WTC11 (cell line): ENCODE measurements at regions not wholly inside any gene's neighbourhood (a gene's known extent, or its start where the extent isn't known, plus 50 kb on each side); places are given as distances from the start of the nearest gene placed in this dataset.

Source experiments
- ATAC-seq: fragments of 200-7000 bp; cut with Tn5 transposase; 2 replicates; pipeline ENCODE4 v1.10.0; 2021; ENCODE audit warnings: mild to moderate bottlenecking, moderate library complexity
- CTCF ChIA-PET: fragments of 300-600 bp; sonication (Branson Sonifier 250); formaldehyde crosslinking; loops from one replicate; lab custom pipeline; 2021; ENCODE audit warnings: antibody characterized with exemption; lab: Charles Lee
- POLR2A ChIA-PET: fragments of 350-600 bp; sonication (Branson Sonifier 250); formaldehyde crosslinking; loops from one replicate; lab custom pipeline; 2021; ENCODE audit warnings: antibody characterized with exemption; lab: Charles Lee
- DNase-seq: peaks from one replicate; pipeline ENCODE4 v3.0.0; 2021; ENCODE audit warnings: low spot score
- H3K27ac Mint-ChIP-seq: 2 replicates; pipeline ENCODE4 v1.8.0; 2021; ENCODE audit warnings: mixed read lengths
- H3K27me3 Mint-ChIP-seq: 2 replicates; pipeline ENCODE4 v1.8.0; 2021; ENCODE audit warnings: low read depth, mild to moderate bottlenecking, moderate library complexity, mixed read lengths
- H3K36me3 Mint-ChIP-seq: 2 replicates; pipeline ENCODE4 v1.8.0; 2021; ENCODE audit warnings: mixed read lengths
- H3K4me1 Mint-ChIP-seq: 2 replicates; pipeline ENCODE4 v1.8.0; 2022; ENCODE audit warnings: mixed read lengths
- H3K4me3 Mint-ChIP-seq: 2 replicates; pipeline ENCODE4 v1.8.0; 2021; ENCODE audit warnings: mild to moderate bottlenecking, moderate library complexity, mixed read lengths
- H3K9me3 Mint-ChIP-seq: 2 replicates; pipeline ENCODE4 v1.8.0; 2021; ENCODE audit warnings: mixed read lengths
- AR ChIP-seq: fragments of 250-450 bp; sonication (Bioruptor Pico); IDR thresholded peaks from 2 replicates; pipeline ENCODE4 v1.9.0; 2021; ENCODE audit warnings: mild to moderate bottlenecking
- ATF1 ChIP-seq: sonication (generic); formaldehyde crosslinking; IDR thresholded peaks from 2 replicates; pipeline ENCODE4 v1.8.1; 2023; ENCODE audit warnings: mild to moderate bottlenecking, moderate library complexity, missing genetic modification reagents
- ATF3 ChIP-seq: sonication (generic); formaldehyde crosslinking; conservative IDR thresholded peaks from 2 replicates; pipeline ENCODE4 v1.8.1; 2022; ENCODE audit warnings: mild to moderate bottlenecking, missing genetic modification reagents
- CBFB ChIP-seq: sonication (generic); formaldehyde crosslinking; IDR thresholded peaks from 2 replicates; pipeline ENCODE4 v1.8.1; 2022; ENCODE audit warnings: mild to moderate bottlenecking, low read depth, missing genetic modification reagents
- E2F4 ChIP-seq: sonication (generic); formaldehyde crosslinking; IDR thresholded peaks from 2 replicates; pipeline ENCODE4 v1.8.1; 2022; ENCODE audit warnings: low read depth, mild to moderate bottlenecking, moderate library complexity, missing genetic modification reagents, borderline replicate concordance
- EMX1 ChIP-seq: fragments of 250-450 bp; sonication (Bioruptor Pico); IDR thresholded peaks from 2 replicates; pipeline ENCODE4 v1.8.0; 2021; ENCODE audit warnings: mild to moderate bottlenecking
- GRHL2 ChIP-seq: fragments of 250-450 bp; sonication (Bioruptor Pico); IDR thresholded peaks from 2 replicates; pipeline ENCODE4 v1.8.0; 2022; ENCODE audit warnings: mild to moderate bottlenecking, moderate library complexity; ENCODE audit not compliant: insufficient replicate concordance, severe bottlenecking
- JUN ChIP-seq: sonication (generic); formaldehyde crosslinking; IDR thresholded peaks from 2 replicates; pipeline ENCODE4 v1.8.0; 2023; ENCODE audit warnings: mild to moderate bottlenecking, missing genetic modification reagents
- KAT7 ChIP-seq: sonication (generic); formaldehyde crosslinking; IDR thresholded peaks from 2 replicates; pipeline ENCODE4 v1.8.1; 2023; ENCODE audit warnings: missing genetic modification reagents, mild to moderate bottlenecking, borderline replicate concordance
- MXD4 ChIP-seq: fragments of 250-450 bp; sonication (Bioruptor Pico); IDR thresholded peaks from 2 replicates; pipeline ENCODE4 v1.8.0; 2021; ENCODE audit warnings: mild to moderate bottlenecking, moderate library complexity, borderline replicate concordance
- NFE2L1 ChIP-seq: sonication (generic); formaldehyde crosslinking; IDR thresholded peaks from 2 replicates; pipeline ENCODE4 v1.8.1; 2023; ENCODE audit warnings: missing genetic modification reagents
- SP1 ChIP-seq: sonication (generic); formaldehyde crosslinking; conservative IDR thresholded peaks from 2 replicates; pipeline ENCODE4 v1.8.1; 2022; ENCODE audit warnings: missing genetic modification reagents
- ZBTB21 ChIP-seq: sonication (generic); formaldehyde crosslinking; IDR thresholded peaks from 2 replicates; pipeline ENCODE4 v1.8.1; 2023; ENCODE audit warnings: mild to moderate bottlenecking, missing genetic modification reagents, borderline replicate concordance
- ZBTB43 ChIP-seq: sonication (generic); formaldehyde crosslinking; IDR thresholded peaks from 2 replicates; pipeline ENCODE4 v1.8.1; 2023; ENCODE audit warnings: mild to moderate bottlenecking, missing genetic modification reagents
- ZNF138 ChIP-seq: sonication (generic); formaldehyde crosslinking; conservative IDR thresholded peaks from 2 replicates; pipeline ENCODE4 v1.8.1; 2022; ENCODE audit warnings: mild to moderate bottlenecking, moderate library complexity, missing genetic modification reagents
- ZNF281 ChIP-seq: sonication (generic); formaldehyde crosslinking; IDR thresholded peaks from 2 replicates; pipeline ENCODE4 v1.8.0; 2023; ENCODE audit warnings: mild to moderate bottlenecking, missing genetic modification reagents
- ZNF396 ChIP-seq: fragments of 250-450 bp; sonication (Bioruptor Pico); IDR thresholded peaks from 2 replicates; pipeline ENCODE4 v1.8.0; 2021; ENCODE audit warnings: mild to moderate bottlenecking, moderate library complexity, borderline replicate concordance
- ZSCAN18 ChIP-seq: fragments of 250-450 bp; sonication (Bioruptor Pico); IDR thresholded peaks from 2 replicates; pipeline ENCODE4 v2.1.2; 2022; ENCODE audit warnings: mild to moderate bottlenecking, moderate library complexity

GRCh38 chr13:28550721-28551497 lies 56.0 kb upstream of the FLT1 start (continued):
- TF ChIP-seq ZNF281 (no peak), ZNF396 (no peak), CBFB (CRISPR knock-in tag) (no peak), ZBTB21 (CRISPR knock-in tag) (no peak), EMX1 (CRISPR knock-in tag) (no peak), AR (CRISPR knock-in tag) (no peak), MXD4 (CRISPR knock-in tag) (no peak)

GRCh38 chr13:28550091-28550490 lies 55.2 kb upstream of the FLT1 start:
- Mint-ChIP-seq H3K27me3 (no peaks in the 10 kb centered on the region), H3K4me3 (no peak overlapping the region), H3K27ac (no peak overlapping the region), H3K4me1 (peaks cover 10% of the 10 kb centered on the region), H3K36me3 (no peaks in the 10 kb centered on the region), H3K9me3 (no peaks in the 10 kb centered on the region)
- CTCF ChIA-PET: interaction anchor here (0.6 kb wide), 1 partner anchor 87 kb away, joined by 3 read pairs; no protein-coding TSS in a partner anchor
- ATAC-seq: no peak
- TF ChIP-seq E2F4 (CRISPR knock-in tag): no peak
- no peak for TF ChIP-seq GRHL2 (CRISPR knock-in tag)
- no peak for TF ChIP-seq ZBTB43 (CRISPR knock-in tag)
- no peak for TF ChIP-seq AR (CRISPR knock-in tag)
- TF ChIP-seq KAT7 (CRISPR knock-in tag): no peak
- no peak for TF ChIP-seq ATF1 (CRISPR knock-in tag)
- TF ChIP-seq ZBTB21 (CRISPR knock-in tag): no peak
- no peak for TF ChIP-seq SP1 (CRISPR knock-in tag)
- no peak for TF ChIP-seq ZNF138
- no peak for TF ChIP-seq ZNF396
- no peak for TF ChIP-seq ZSCAN18 (CRISPR knock-in tag)
- no peak for TF ChIP-seq JUN (CRISPR knock-in tag)
- no peak for TF ChIP-seq ATF3 (CRISPR knock-in tag)
- TF ChIP-seq NFE2L1 (CRISPR knock-in tag): no peak
- DNase-seq: no peak
- POLR2A ChIA-PET: no interaction called here
